ENCODE measurements at regions not wholly inside any gene's neighbourhood (a gene's known extent, or its start where the extent isn't known, plus 50 kb on each side); places are given as distances from the start of the nearest gene placed in this dataset.
A peak's percentile ranks its signal among the peaks of the same experiment; 100 is the strongest.

GRCh38 chr16:85986931-85987749 lies 88.2 kb downstream of the IRF8 start:
- H3K27ac Mint-ChIP-seq, result peak overlapping the region; percentile 85
- no peak for ATAC-seq
- H3K27me3 Mint-ChIP-seq, result no peaks in the 10 kb centered on the region
- H3K36me3 Mint-ChIP-seq, result no peaks in the 10 kb centered on the region
- peaks cover 4% of the 10 kb centered on the region for H3K9me3 Mint-ChIP-seq
- peaks cover 93% of the 10 kb centered on the region for H3K4me1 Mint-ChIP-seq
- H3K4me3 Mint-ChIP-seq, result peak overlapping the region; percentile 58

GRCh38 chr16:85987750-85988078 lies 88.8 kb downstream of the IRF8 start:
- Mint-ChIP-seq H3K27me3 (no peaks in the 10 kb centered on the region), H3K4me3 (no peak overlapping the region), H3K9me3 (peaks cover 4% of the 10 kb centered on the region), H3K4me1 (peaks cover 93% of the 10 kb centered on the region), H3K36me3 (no peaks in the 10 kb centered on the region), H3K27ac (peak overlapping the region; percentile 85)
- ATAC-seq, result no peak

GRCh38 chr16:85988306-85988705 lies 89.3 kb downstream of the IRF8 start:
- Mint-ChIP-seq H3K27ac (peak overlapping the region; percentile 85), H3K4me1 (peaks cover 92% of the 10 kb centered on the region), H3K27me3 (no peaks in the 10 kb centered on the region), H3K4me3 (peak overlapping the region; percentile 66), H3K36me3 (no peaks in the 10 kb centered on the region), H3K9me3 (peaks cover 4% of the 10 kb centered on the region)
- ATAC-seq, result no peak

- no peaks in the 10 kb centered on the region for H3K27me3 Mint-ChIP-seq
- H3K4me3 Mint-ChIP-seq, result peak overlapping the region; percentile 66
- H3K4me1 Mint-ChIP-seq, result peaks cover 89% of the 10 kb centered on the region
- peaks cover 4% of the 10 kb centered on the region for H3K9me3 Mint-ChIP-seq
- peak overlapping the region; percentile 85 for H3K27ac Mint-ChIP-seq
- peak; percentile 80 for ATAC-seq
- no peaks in the 10 kb centered on the region for H3K36me3 Mint-ChIP-seq
These were observed 89.9 kb downstream of the IRF8 start for GRCh38 chr16:85988723-85989313.

- Mint-ChIP-seq H3K27me3 (no peaks in the 10 kb centered on the region), H3K27ac (peak overlapping the region; percentile 85), H3K36me3 (no peaks in the 10 kb centered on the region), H3K9me3 (peaks cover 4% of the 10 kb centered on the region), H3K4me1 (peaks cover 87% of the 10 kb centered on the region), H3K4me3 (peak overlapping the region; percentile 66)
- no peak for ATAC-seq
These were observed 90.4 kb downstream of the IRF8 start for GRCh38 chr16:85989376-85989775.

GRCh38 chr16:85989863-85990643 lies 91.1 kb downstream of the IRF8 start:
- Mint-ChIP-seq H3K4me1 (peaks cover 86% of the 10 kb centered on the region), H3K27ac (peak overlapping the region; percentile 85), H3K9me3 (peaks cover 4% of the 10 kb centered on the region), H3K36me3 (no peaks in the 10 kb centered on the region), H3K27me3 (no peaks in the 10 kb centered on the region), H3K4me3 (peak overlapping the region; percentile 1)
- no peak for ATAC-seq

GRCh38 chr16:85990861-85991301 lies 91.9 kb downstream of the IRF8 start:
- Mint-ChIP-seq H3K27me3 (no peaks in the 10 kb centered on the region), H3K4me1 (peaks cover 86% of the 10 kb centered on the region), H3K9me3 (peaks cover 4% of the 10 kb centered on the region), H3K4me3 (peak overlapping the region; percentile 25), H3K27ac (peak overlapping the region; percentile 85), H3K36me3 (no peaks in the 10 kb centered on the region)
- peak; percentile 79 for ATAC-seq

GRCh38 chr16:85991425-85991824 lies 92.5 kb downstream of the IRF8 start:
- ATAC-seq, result no peak
- peak overlapping the region; percentile 85 for H3K27ac Mint-ChIP-seq
- no peak overlapping the region for H3K4me3 Mint-ChIP-seq
- H3K9me3 Mint-ChIP-seq, result peaks cover 4% of the 10 kb centered on the region
- no peaks in the 10 kb centered on the region for H3K36me3 Mint-ChIP-seq
- H3K27me3 Mint-ChIP-seq, result no peaks in the 10 kb centered on the region
- peaks cover 86% of the 10 kb centered on the region for H3K4me1 Mint-ChIP-seq

GRCh38 chr16:85991856-85992255 lies 92.9 kb downstream of the IRF8 start:
- Mint-ChIP-seq H3K27me3 (no peaks in the 10 kb centered on the region), H3K36me3 (no peaks in the 10 kb centered on the region), H3K9me3 (peaks cover 4% of the 10 kb centered on the region), H3K4me3 (no peak overlapping the region), H3K27ac (peak overlapping the region; percentile 85), H3K4me1 (peaks cover 86% of the 10 kb centered on the region)
- ATAC-seq, result no peak

- H3K4me3 Mint-ChIP-seq, result no peak overlapping the region
- no peak for ATAC-seq
- peak overlapping the region; percentile 85 for H3K27ac Mint-ChIP-seq
- no peaks in the 10 kb centered on the region for H3K36me3 Mint-ChIP-seq
- peaks cover 86% of the 10 kb centered on the region for H3K4me1 Mint-ChIP-seq
- no peaks in the 10 kb centered on the region for H3K27me3 Mint-ChIP-seq
- peaks cover 4% of the 10 kb centered on the region for H3K9me3 Mint-ChIP-seq
These were observed 93.4 kb downstream of the IRF8 start for GRCh38 chr16:85992359-85992758.

GRCh38 chr16:85992779-85993178 lies 93.8 kb downstream of the IRF8 start:
- peaks cover 81% of the 10 kb centered on the region for H3K4me1 Mint-ChIP-seq
- H3K36me3 Mint-ChIP-seq, result no peaks in the 10 kb centered on the region

GRCh38 chr16:85994492-85995490 lies 95.8 kb downstream of the IRF8 start:
- Mint-ChIP-seq H3K36me3 (no peaks in the 10 kb centered on the region), H3K9me3 (peaks cover 4% of the 10 kb centered on the region), H3K4me3 (peak overlapping the region; percentile 67), H3K27ac (peak overlapping the region; percentile 96), H3K4me1 (peaks cover 76% of the 10 kb centered on the region), H3K27me3 (no peaks in the 10 kb centered on the region)
- peak; percentile 69 for ATAC-seq

More at GRCh38 chr16:85992779-85993178, 93.8 kb downstream of the IRF8 start:
- H3K27ac Mint-ChIP-seq, result peak overlapping the region; percentile 85
- H3K9me3 Mint-ChIP-seq, result peaks cover 4% of the 10 kb centered on the region
- no peak overlapping the region for H3K4me3 Mint-ChIP-seq
- H3K27me3 Mint-ChIP-seq, result no peaks in the 10 kb centered on the region
- no peak for ATAC-seq

- H3K4me3 Mint-ChIP-seq, result peak overlapping the region; percentile 67
These were observed 96.8 kb downstream of the IRF8 start for GRCh38 chr16:85995541-85996423.

GRCh38 chr16:85996843-85997242 lies 97.9 kb downstream of the IRF8 start:
- no peak for ATAC-seq
- no peaks in the 10 kb centered on the region for H3K9me3 Mint-ChIP-seq
- H3K4me3 Mint-ChIP-seq, result no peak overlapping the region
- peaks cover 65% of the 10 kb centered on the region for H3K4me1 Mint-ChIP-seq
- H3K27me3 Mint-ChIP-seq, result no peaks in the 10 kb centered on the region
- H3K27ac Mint-ChIP-seq, result peak overlapping the region; percentile 96
- H3K36me3 Mint-ChIP-seq, result no peaks in the 10 kb centered on the region

More at GRCh38 chr16:85995541-85996423, 96.8 kb downstream of the IRF8 start:
- Mint-ChIP-seq H3K36me3 (no peaks in the 10 kb centered on the region), H3K9me3 (no peaks in the 10 kb centered on the region), H3K27ac (peak overlapping the region; percentile 96), H3K27me3 (no peaks in the 10 kb centered on the region), H3K4me1 (peaks cover 66% of the 10 kb centered on the region)
- ATAC-seq, result peak; percentile 82

Measured in stimulated activated memory B cell treated with anti-CD40 and anti-IgM and Interleukin-4, amounts not matched to agents 10 μg/mL and 1 μg/mL and 100 μg/mL, for 72 hours (primary cell).